ENCODE measurements at regions not wholly inside any gene's neighbourhood (a gene's known extent, or its start where the extent isn't known, plus 50 kb on each side); places are given as distances from the start of the nearest gene placed in this dataset.

DNA sequence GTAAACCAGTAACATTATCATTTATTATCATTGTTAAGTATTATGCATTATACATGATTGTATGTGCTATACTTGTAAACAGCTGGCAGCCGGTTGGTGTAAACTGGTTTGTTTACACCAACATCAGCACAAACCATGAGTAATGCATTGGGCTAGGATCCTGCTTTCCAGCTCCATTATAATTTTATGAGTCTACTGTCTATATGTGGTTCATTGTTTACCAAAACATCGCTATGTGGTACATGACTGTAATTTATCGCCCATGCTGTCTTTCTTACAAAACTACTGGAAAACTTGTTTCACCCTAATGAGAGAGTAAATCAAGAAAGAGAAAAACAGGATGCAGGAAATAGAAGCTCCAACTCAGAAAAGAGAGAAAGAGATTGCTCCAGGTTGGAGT lies 224.8 kb upstream of the CBLB start:
- TF ChIP-seq CTCF (IDR thresholded peaks at IDR 0.05) = no peak
- no peak for TF ChIP-seq EZH2phosphoT487 (IDR thresholded peaks at IDR 0.05)

Measured in neural progenitor cell (in vitro differentiated cells).